GM18951 (cell line): ENCODE measurements at regions not wholly inside any gene's neighbourhood (a gene's known extent, or its start where the extent isn't known, plus 50 kb on each side); places are given as distances from the start of the nearest gene placed in this dataset.

Source experiments
- POLR2A ChIP-seq: IDR thresholded peaks from 4 replicates; pipeline ENCODE4 v1.6.1; 2011; ENCODE audit warnings: mild to moderate bottlenecking; ENCODE audit not compliant: insufficient read length, insufficient read depth; ENCODE audit errors: extremely low read depth
- in situ Hi-C: fragments of 300-500 bp; cut with MboI; formaldehyde crosslinking; loops from one replicate; pipeline ENCODE4 v1.12.0; 2022; ENCODE audit warnings: low sequenced_read_pairs, mixed read lengths, inconsistent platforms; ENCODE audit not compliant: unreplicated experiment

- in situ Hi-C loops = no loop called here
- TF ChIP-seq POLR2A = no peak
These were observed 215.3 kb downstream of the FOXA2 start for GRCh38 chr20:22369100-22369499.

- in situ Hi-C loops = no loop called here
- no peak for TF ChIP-seq POLR2A
These were observed 216.1 kb downstream of the FOXA2 start for GRCh38 chr20:22368235-22368634.

GRCh38 chr20:22366631-22367030, 217.7 kb downstream of the FOXA2 start:
- no peak for TF ChIP-seq POLR2A
- in situ Hi-C loops = no loop called here

- in situ Hi-C loops = no loop called here
- no peak for TF ChIP-seq POLR2A
These were observed 229.7 kb downstream of the FOXA2 start for GRCh38 chr20:22354647-22355046.

- in situ Hi-C loops = no loop called here
- TF ChIP-seq POLR2A = no peak
These were observed 230.8 kb downstream of the FOXA2 start for GRCh38 chr20:22353586-22353985.

- in situ Hi-C loops = no loop called here
- no peak for TF ChIP-seq POLR2A
These were observed 232.4 kb downstream of the FOXA2 start for GRCh38 chr20:22352019-22352418.

- TF ChIP-seq POLR2A = no peak
- in situ Hi-C loops = no loop called here
These were observed 233.7 kb downstream of the FOXA2 start for GRCh38 chr20:22350624-22351023.

GRCh38 chr20:22348010-22348409, 236.4 kb downstream of the FOXA2 start:
- no peak for TF ChIP-seq POLR2A
- in situ Hi-C loops = loop anchor here (25.0 kb wide), 1 partner anchor 239 kb away; the partner anchor contains the start of gene FOXA2

- in situ Hi-C loops = loop anchor here (25.0 kb wide), 1 partner anchor 241 kb away; the partner anchor contains the start of gene FOXA2
- TF ChIP-seq POLR2A = no peak
These were observed 237.7 kb downstream of the FOXA2 start for GRCh38 chr20:22346716-22347115.

GRCh38 chr20:22343612-22344011, 240.8 kb downstream of the FOXA2 start:
- no peak for TF ChIP-seq POLR2A
- in situ Hi-C loops = loop anchor here (25.0 kb wide), 1 partner anchor 244 kb away; the partner anchor contains the start of gene FOXA2

- no peak for TF ChIP-seq POLR2A
- in situ Hi-C loops = loop anchor here (25.0 kb wide), 1 partner anchor 245 kb away; the partner anchor contains the start of gene FOXA2
These were observed 242.0 kb downstream of the FOXA2 start for GRCh38 chr20:22342410-22342809.

GRCh38 chr20:22341508-22341907, 242.9 kb downstream of the FOXA2 start:
- in situ Hi-C loops = loop anchor here (25.0 kb wide), 1 partner anchor 246 kb away; the partner anchor contains the start of gene FOXA2
- TF ChIP-seq POLR2A = no peak

GRCh38 chr20:22339946-22340345, 244.4 kb downstream of the FOXA2 start:
- in situ Hi-C loops = loop anchor here (10.0 to 25.0 kb wide), 2 partner anchors 247 to 345 kb away; partner anchors contain the start of gene FOXA2
- no peak for TF ChIP-seq POLR2A

- no peak for TF ChIP-seq POLR2A
- in situ Hi-C loops = loop anchor here (10.0 to 25.0 kb wide), 2 partner anchors 248 to 346 kb away; partner anchors contain the start of gene FOXA2
These were observed 245.1 kb downstream of the FOXA2 start for GRCh38 chr20:22339091-22339881.
